ENCODE measurements at regions not wholly inside any gene's neighbourhood (a gene's known extent, or its start where the extent isn't known, plus 50 kb on each side); places are given as distances from the start of the nearest gene placed in this dataset.

DNA sequence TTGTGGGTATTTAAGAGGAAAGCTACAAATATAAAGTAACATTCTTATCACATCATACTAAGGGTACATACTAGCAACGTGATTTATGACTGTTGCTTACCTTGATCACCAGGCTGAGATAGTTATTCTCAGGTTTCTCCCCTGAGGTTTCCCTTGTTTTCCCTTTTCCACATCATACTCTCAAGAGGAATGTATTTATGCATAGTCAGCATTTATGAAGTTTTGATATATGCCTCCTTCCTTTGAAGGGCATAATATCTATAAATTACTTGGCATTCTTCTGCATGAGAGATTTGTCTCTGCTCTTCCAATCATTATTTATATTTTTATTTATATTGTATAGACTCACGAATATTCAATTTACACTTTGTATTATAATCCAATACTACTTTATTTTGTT lies 726.7 kb upstream of the ADGRB3 start:
- intact Hi-C loops (cut with micrococcal nuclease), result no loop called here
- 50% methylated on average over 2 of the region's 2 CpGs for WGBS (ENCODE audit: insufficient coverage, low coverage, missing lambda C conversion rate)
- no peaks in the 10 kb centered on the region for H3K36me3 ChIP-seq (ENCODE audit: control insufficient read depth, insufficient read depth, low read length)
- ATAC-seq, result no peak
- in situ Hi-C loops (cut with MboI), result no loop called here
- no peak overlapping the region for H2AFZ ChIP-seq (ENCODE audit: low read depth, low read length)
- no peak overlapping the region for H3K27ac ChIP-seq (ENCODE audit: extremely low read depth, low read depth, low read length)
- H3K4me3 ChIP-seq, result no peak overlapping the region
- no peak overlapping the region for H3K4me2 ChIP-seq (ENCODE audit: insufficient read depth, low read length)
- H3K9ac ChIP-seq (ENCODE audit: insufficient read depth in 1 of 2, low read depth in 2 of 2, low read length in 2 of 2), result no peak overlapping the region
- H3K4me1 ChIP-seq (replicated peaks in 1 of 2; ENCODE audit: control insufficient read depth in 2 of 2, insufficient read depth in 2 of 2, low read length in 2 of 2), result no peaks in the 10 kb centered on the region
- H3K9me1 ChIP-seq (ENCODE audit: control insufficient read depth, insufficient read depth, low read length), result no peaks in the 10 kb centered on the region
- BruUV-seq (replicated peaks), result no TSS peak
- no peak for DNase-seq (ENCODE audit: extremely low read depth in 1 of 4, low spot score in 3 of 4)
- ChIA-PET POLR2A (no interaction called here), CTCF (ENCODE audit: low intra/inter-chr PET ratio) (no interaction called here)
- no peaks in the 10 kb centered on the region for H4K20me1 ChIP-seq (replicated peaks; ENCODE audit: control insufficient read depth, insufficient read depth, low read length)
- FAIRE-seq, result no peak
- no peaks in the 10 kb centered on the region for H3K27me3 ChIP-seq (ENCODE audit: control insufficient read depth in 2 of 2, insufficient read depth in 2 of 2, low read length in 2 of 2)
- no peaks in the 10 kb centered on the region; the same call in 1 of the 2 replicates for H3K9me3 ChIP-seq (replicated peaks; ENCODE audit: control insufficient read depth, insufficient read depth, low read depth, low read length)
- no peaks in the 10 kb centered on the region for H3K79me2 ChIP-seq (ENCODE audit: control insufficient read depth, insufficient read depth, low read length)
- TF ChIP-seq NBN (IDR thresholded peaks at IDR 0.05; ENCODE audit: low read depth) (no peak), PHB2 (IDR thresholded peaks at IDR 0.05; ENCODE audit: low read depth) (no peak), ZNF124 (CRISPR knock-in tag; IDR thresholded peaks at IDR 0.05) (no peak), MAFG (tag; conservative IDR thresholded peaks at IDR 0.05) (peak; percentile 96), NR3C1 (CRISPR knock-in tag; IDR thresholded peaks at IDR 0.05) (no peak), ZNF133 (CRISPR knock-in tag; IDR thresholded peaks at IDR 0.05) (no peak), ZNF75A (CRISPR knock-in tag; IDR thresholded peaks at IDR 0.05) (no peak), CREBBP (IDR thresholded peaks at IDR 0.05; ENCODE audit: low read depth, low read length) (no peak), ZNF41 (CRISPR knock-in tag; conservative IDR thresholded peaks at IDR 0.05) (no peak), POLR2AphosphoS2 (IDR thresholded peaks at IDR 0.05; ENCODE audit: low read length) (no peak), ZNF217 (CRISPR knock-in tag; IDR thresholded peaks at IDR 0.05) (no peak), ZNF780A (CRISPR knock-in tag; IDR thresholded peaks at IDR 0.05) (no peak), C11orf30 (IDR thresholded peaks at IDR 0.05; ENCODE audit: low read depth) (peak; percentile 97), ZNF316 (IDR thresholded peaks at IDR 0.05) (peak; percentile 99), ZNF311 (CRISPR knock-in tag; IDR thresholded peaks at IDR 0.05) (no peak), CC2D1A (IDR thresholded peaks at IDR 0.05) (no peak), BCOR (IDR thresholded peaks at IDR 0.05) (no peak), SIN3B (IDR thresholded peaks at IDR 0.05; ENCODE audit: low read depth) (no peak), ERF (CRISPR knock-in tag; IDR thresholded peaks at IDR 0.05) (no peak), PYGO2 (tag; IDR thresholded peaks at IDR 0.05) (no peak), ARHGAP35 (IDR thresholded peaks at IDR 0.05; ENCODE audit: partially characterized antibody) (no peak), STAT5B (CRISPR knock-in tag; IDR thresholded peaks at IDR 0.05) (no peak), NFE2L1 (tag; IDR thresholded peaks at IDR 0.05; ENCODE audit: borderline replicate concordance, low read depth) (no peak), MAFF (IDR thresholded peaks at IDR 0.05; ENCODE audit: low read length) (peak; percentile 99), ZNF23 (CRISPR knock-in tag; IDR thresholded peaks at IDR 0.05) (no peak)
- TF ChIP-seq, protein P1, sequence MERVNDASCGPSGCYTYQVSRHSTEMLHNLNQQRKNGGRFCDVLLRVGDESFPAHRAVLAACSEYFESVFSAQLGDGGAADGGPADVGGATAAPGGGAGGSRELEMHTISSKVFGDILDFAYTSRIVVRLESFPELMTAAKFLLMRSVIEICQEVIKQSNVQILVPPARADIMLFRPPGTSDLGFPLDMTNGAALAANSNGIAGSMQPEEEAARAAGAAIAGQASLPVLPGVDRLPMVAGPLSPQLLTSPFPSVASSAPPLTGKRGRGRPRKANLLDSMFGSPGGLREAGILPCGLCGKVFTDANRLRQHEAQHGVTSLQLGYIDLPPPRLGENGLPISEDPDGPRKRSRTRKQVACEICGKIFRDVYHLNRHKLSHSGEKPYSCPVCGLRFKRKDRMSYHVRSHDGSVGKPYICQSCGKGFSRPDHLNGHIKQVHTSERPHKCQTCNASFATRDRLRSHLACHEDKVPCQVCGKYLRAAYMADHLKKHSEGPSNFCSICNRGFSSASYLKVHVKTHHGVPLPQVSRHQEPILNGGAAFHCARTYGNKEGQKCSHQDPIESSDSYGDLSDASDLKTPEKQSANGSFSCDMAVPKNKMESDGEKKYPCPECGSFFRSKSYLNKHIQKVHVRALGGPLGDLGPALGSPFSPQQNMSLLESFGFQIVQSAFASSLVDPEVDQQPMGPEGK (CRISPR knock-in tag; IDR thresholded peaks at IDR 0.05; ENCODE audit: borderline replicate concordance), result no peak
- TF ChIP-seq, protein P2, sequence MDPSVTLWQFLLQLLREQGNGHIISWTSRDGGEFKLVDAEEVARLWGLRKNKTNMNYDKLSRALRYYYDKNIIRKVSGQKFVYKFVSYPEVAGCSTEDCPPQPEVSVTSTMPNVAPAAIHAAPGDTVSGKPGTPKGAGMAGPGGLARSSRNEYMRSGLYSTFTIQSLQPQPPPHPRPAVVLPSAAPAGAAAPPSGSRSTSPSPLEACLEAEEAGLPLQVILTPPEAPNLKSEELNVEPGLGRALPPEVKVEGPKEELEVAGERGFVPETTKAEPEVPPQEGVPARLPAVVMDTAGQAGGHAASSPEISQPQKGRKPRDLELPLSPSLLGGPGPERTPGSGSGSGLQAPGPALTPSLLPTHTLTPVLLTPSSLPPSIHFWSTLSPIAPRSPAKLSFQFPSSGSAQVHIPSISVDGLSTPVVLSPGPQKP (CRISPR knock-in tag; IDR thresholded peaks at IDR 0.05), result no peak

All from K562 (cell line).